Osteocyte (in vitro differentiated cells): ENCODE measurements at regions not wholly inside any gene's neighbourhood (a gene's known extent, or its start where the extent isn't known, plus 50 kb on each side); places are given as distances from the start of the nearest gene placed in this dataset.

Experiments used
- DNase-seq: peaks from one replicate; pipeline ENCODE4 v3.0.0; 2021; ENCODE audit warnings: mixed read lengths; ENCODE audit not compliant: unreplicated experiment; ENCODE audit errors: extremely low spot score
- H3K27ac Mint-ChIP-seq: one replicate; pipeline ENCODE4 v1.8.0; 2021; ENCODE audit warnings: mild to moderate bottlenecking, mixed read lengths; ENCODE audit not compliant: unreplicated experiment
- H3K27me3 Mint-ChIP-seq: one replicate; pipeline ENCODE4 v1.8.0; 2021; ENCODE audit warnings: mixed read lengths; ENCODE audit not compliant: unreplicated experiment
- H3K36me3 Mint-ChIP-seq: one replicate; pipeline ENCODE4 v1.8.0; 2021; ENCODE audit warnings: mixed read lengths; ENCODE audit not compliant: unreplicated experiment
- H3K4me1 Mint-ChIP-seq: one replicate; pipeline ENCODE4 v1.8.0; 2021; ENCODE audit warnings: mixed read lengths; ENCODE audit not compliant: unreplicated experiment
- H3K4me3 Mint-ChIP-seq: one replicate; pipeline ENCODE4 v1.8.0; 2021; ENCODE audit warnings: mild to moderate bottlenecking, moderate library complexity, mixed read lengths; ENCODE audit not compliant: unreplicated experiment
- H3K9me3 Mint-ChIP-seq: one replicate; pipeline ENCODE4 v1.8.0; 2021; ENCODE audit warnings: mixed read lengths; ENCODE audit not compliant: unreplicated experiment
- CTCF ChIP-seq: fragments of 200-600 bp; sonication (generic); IDR thresholded peaks from 2 replicates; pipeline ENCODE4 v1.5.0; 2021; ENCODE audit warnings: antibody characterized with exemption, mild to moderate bottlenecking, moderate library complexity

GRCh38 chr12:67533159-67533558 lies 115.4 kb upstream of the DYRK2 start:
- no peak for DNase-seq

GRCh38 chr12:67534046-67534445 lies 114.5 kb upstream of the DYRK2 start:
- no peaks in the 10 kb centered on the region for H3K9me3 Mint-ChIP-seq
- H3K4me1 Mint-ChIP-seq = peaks cover 30% of the 10 kb centered on the region
- TF ChIP-seq CTCF = no peak
- no peaks in the 10 kb centered on the region for H3K27me3 Mint-ChIP-seq
- no peaks in the 10 kb centered on the region for H3K36me3 Mint-ChIP-seq
- no peak overlapping the region for H3K4me3 Mint-ChIP-seq
- DNase-seq = no peak
- H3K27ac Mint-ChIP-seq = peak overlapping the region; percentile 67

More at GRCh38 chr12:67533159-67533558, 115.4 kb upstream of the DYRK2 start:
- Mint-ChIP-seq H3K27ac (no peak overlapping the region), H3K27me3 (no peaks in the 10 kb centered on the region), H3K4me3 (no peak overlapping the region), H3K4me1 (peaks cover 30% of the 10 kb centered on the region), H3K9me3 (no peaks in the 10 kb centered on the region), H3K36me3 (no peaks in the 10 kb centered on the region)
- TF ChIP-seq CTCF = no peak

GRCh38 chr12:67534681-67535080 lies 113.9 kb upstream of the DYRK2 start:
- no peak for TF ChIP-seq CTCF
- no peak for DNase-seq
- Mint-ChIP-seq H3K27ac (peak overlapping the region; percentile 67), H3K9me3 (no peaks in the 10 kb centered on the region), H3K27me3 (no peaks in the 10 kb centered on the region), H3K4me3 (no peak overlapping the region), H3K4me1 (peaks cover 30% of the 10 kb centered on the region), H3K36me3 (no peaks in the 10 kb centered on the region)

DNA sequence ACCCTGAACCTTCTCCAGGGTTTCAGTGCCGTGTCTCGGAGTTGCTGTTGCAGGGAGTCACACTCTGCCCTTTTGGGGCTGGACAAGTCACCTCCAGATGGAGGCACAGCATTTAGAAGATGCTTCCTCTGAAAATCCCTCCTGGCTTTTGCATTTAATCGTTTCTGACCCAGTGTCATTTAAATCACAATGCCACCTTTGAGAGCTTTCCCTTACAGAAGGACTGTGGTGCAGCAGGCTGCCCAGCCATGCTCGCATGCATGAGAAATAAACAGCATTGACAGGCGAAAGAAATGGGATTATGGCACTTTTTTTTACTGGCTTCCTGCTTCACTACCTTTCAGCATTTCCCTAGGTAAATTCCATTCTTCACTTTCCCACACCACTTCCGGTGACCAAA lies 113.4 kb upstream of the DYRK2 start:
- H3K27ac Mint-ChIP-seq = no peak overlapping the region
- no peak for TF ChIP-seq CTCF
- no peaks in the 10 kb centered on the region for H3K27me3 Mint-ChIP-seq
- H3K4me3 Mint-ChIP-seq = no peak overlapping the region
- H3K9me3 Mint-ChIP-seq = no peaks in the 10 kb centered on the region
- DNase-seq = no peak
- peaks cover 30% of the 10 kb centered on the region for H3K4me1 Mint-ChIP-seq
- H3K36me3 Mint-ChIP-seq = no peaks in the 10 kb centered on the region

- DNase-seq = no peak
- TF ChIP-seq CTCF = no peak
- Mint-ChIP-seq H3K36me3 (no peaks in the 10 kb centered on the region), H3K27me3 (no peaks in the 10 kb centered on the region), H3K4me1 (peaks cover 27% of the 10 kb centered on the region), H3K9me3 (no peaks in the 10 kb centered on the region), H3K27ac (no peak overlapping the region), H3K4me3 (no peak overlapping the region)
Measured at GRCh38 chr12:67535971-67536370, 112.6 kb upstream of the DYRK2 start.
